Inferior parietal cortex (tissue), 1 donor: ENCODE measurements at regions not wholly inside any gene's neighbourhood (a gene's known extent, or its start where the extent isn't known, plus 50 kb on each side); places are given as distances from the start of the nearest gene placed in this dataset.
A peak's percentile ranks its signal among the peaks of the same experiment; 100 is the strongest.

Experiments used
- DNase-seq: peaks from one replicate; pipeline ENCODE4 v3.0.0-alpha.2; 2016; ENCODE audit errors: extremely low spot score

- no peak for DNase-seq
Measured at GRCh38 chr9:107760469-107761242, 271.1 kb upstream of the KLF4 start.

GRCh38 chr9:107759823-107760166, 270.2 kb upstream of the KLF4 start:
- no peak for DNase-seq

GRCh38 chr9:107759009-107759822, 269.6 kb upstream of the KLF4 start:
- no peak for DNase-seq

GRCh38 chr9:107756091-107756490, 266.5 kb upstream of the KLF4 start:
- no peak for DNase-seq

- DNase-seq = no peak
Measured at GRCh38 chr9:107755246-107755645, 265.7 kb upstream of the KLF4 start.

- peak; percentile 22 for DNase-seq
Measured at GRCh38 chr9:107751567-107752210, 262.1 kb upstream of the KLF4 start.

GRCh38 chr9:107750741-107751566, 261.4 kb upstream of the KLF4 start:
- peak; percentile 91 for DNase-seq

- DNase-seq = peak; percentile 86
Measured at GRCh38 chr9:107749787-107750444, 260.3 kb upstream of the KLF4 start.

- no peak for DNase-seq
Measured at GRCh38 chr9:107744873-107745272, 255.3 kb upstream of the KLF4 start.

- DNase-seq = no peak
Measured at GRCh38 chr9:107742531-107743309, 253.2 kb upstream of the KLF4 start.

- no peak for DNase-seq
Measured at GRCh38 chr9:107740088-107740980, 250.8 kb upstream of the KLF4 start.

- DNase-seq = no peak
Measured at GRCh38 chr9:107739601-107740082, 250.1 kb upstream of the KLF4 start.

- DNase-seq = no peak
Measured at GRCh38 chr9:107738789-107739188, 249.2 kb upstream of the KLF4 start.

- DNase-seq = no peak
Measured at GRCh38 chr9:107737987-107738743, 248.6 kb upstream of the KLF4 start.

- no peak for DNase-seq
Measured at GRCh38 chr9:107737610-107737986, 248.0 kb upstream of the KLF4 start.

GRCh38 chr9:107735821-107736220, 246.3 kb upstream of the KLF4 start:
- DNase-seq = no peak

- DNase-seq = no peak
Measured at GRCh38 chr9:107734256-107735013, 244.9 kb upstream of the KLF4 start.

- DNase-seq = peak; percentile 15
Measured at GRCh38 chr9:107733523-107733894, 243.9 kb upstream of the KLF4 start.
